ENCODE measurements at regions not wholly inside any gene's neighbourhood (a gene's known extent, or its start where the extent isn't known, plus 50 kb on each side); places are given as distances from the start of the nearest gene placed in this dataset.

DNA sequence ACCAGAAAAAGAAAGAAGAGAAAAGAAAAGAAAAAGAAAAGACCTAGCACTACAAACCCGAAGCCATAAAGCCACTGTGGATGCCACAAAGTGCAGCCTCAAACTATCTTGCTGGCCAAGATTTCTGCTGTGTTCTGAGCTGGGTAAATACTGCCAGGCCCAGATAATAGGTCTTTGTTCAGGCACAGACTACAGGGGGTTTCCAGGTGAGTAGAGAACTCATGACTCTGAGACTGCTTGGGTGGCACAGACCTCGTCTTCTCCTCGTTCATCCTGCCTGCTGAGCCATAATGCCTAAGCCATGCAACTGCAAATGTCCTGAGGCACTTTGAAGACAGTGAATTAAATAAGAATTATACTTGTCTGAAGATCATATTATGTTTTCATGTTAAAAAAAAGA lies 651.8 kb downstream of the LMO4 start:
- TF ChIP-seq CTCF (IDR thresholded peaks at IDR 0.05) (no peak), EP300 (IDR thresholded peaks at IDR 0.05) (no peak)
